Mesenchymal stem cell (in vitro differentiated cells and primary cell): ENCODE measurements at regions not wholly inside any gene's neighbourhood (a gene's known extent, or its start where the extent isn't known, plus 50 kb on each side); places are given as distances from the start of the nearest gene placed in this dataset.
A peak's percentile ranks its signal among the peaks of the same experiment; 100 is the strongest.

Experiments
- DNase-seq: peaks from one replicate; pipeline ENCODE4 v3.0.0-alpha.2; 2013
- H2AFZ ChIP-seq: one replicate; pipeline ENCODE4 v1.6.1; 2013; ENCODE audit warnings: low read depth, mild to moderate bottlenecking, control low read depth, inconsistent platforms, low read length, moderate library complexity
- H2AK5ac ChIP-seq: 2 replicates; pipeline ENCODE4 v1.6.1; 2013; ENCODE audit warnings: low read length, moderate library complexity, mild to moderate bottlenecking, inconsistent platforms; ENCODE audit not compliant: severe bottlenecking
- H2BK120ac ChIP-seq: one replicate; pipeline ENCODE4 v1.6.1; 2013; ENCODE audit warnings: low read depth, mild to moderate bottlenecking, inconsistent platforms, low read length, moderate library complexity
- H2BK12ac ChIP-seq, 2 experiments: one replicate each; pipeline ENCODE4 v1.6.1; 2013; ENCODE audit warnings: inconsistent platforms in 2 of 2, low read length in 2 of 2, mild to moderate bottlenecking in 2 of 2, moderate library complexity in 2 of 2, control low read depth in 1 of 2
- H2BK15ac ChIP-seq: one replicate; pipeline ENCODE4 v1.6.1; 2013; ENCODE audit warnings: mild to moderate bottlenecking, low read depth, inconsistent platforms; ENCODE audit not compliant: poor library complexity, severe bottlenecking
- H2BK5ac ChIP-seq: 2 replicates; pipeline ENCODE4 v1.6.1; 2013; ENCODE audit warnings: low read depth, mild to moderate bottlenecking, low read length, control low read depth, inconsistent platforms; ENCODE audit not compliant: poor library complexity, severe bottlenecking
- H3K14ac ChIP-seq, 2 experiments: one replicate each; pipeline ENCODE4 v1.6.1; 2013; ENCODE audit warnings: inconsistent platforms in 2 of 2, low read length in 2 of 2, control low read depth in 1 of 2, mild to moderate bottlenecking in 1 of 2, moderate library complexity in 1 of 2
- H3K18ac ChIP-seq, 2 experiments: one replicate each; pipeline ENCODE4 v1.6.1; 2013; ENCODE audit warnings: inconsistent platforms in 2 of 2, low read length in 2 of 2, control low read depth in 1 of 2, low read depth in 1 of 2, mild to moderate bottlenecking in 1 of 2
- H3K23ac ChIP-seq, 2 experiments: one replicate each; pipeline ENCODE4 v1.6.1; 2013; ENCODE audit warnings: inconsistent platforms in 2 of 2, low read length in 2 of 2, mild to moderate bottlenecking in 2 of 2, moderate library complexity in 2 of 2, control low read depth in 1 of 2
- H3K27ac ChIP-seq: 2 replicates; pipeline ENCODE4 v1.5.1; 2013; ENCODE audit warnings: mild to moderate bottlenecking, moderate library complexity, low read length, control low read depth, inconsistent platforms; ENCODE audit not compliant: poor library complexity, severe bottlenecking
- H3K27me3 ChIP-seq, 2 experiments: 2 replicates each; pipeline versions ENCODE4 v1.6.1 to v1.7.0; 2013; ENCODE audit warnings: low read length in 2 of 2, mild to moderate bottlenecking in 2 of 2, moderate library complexity in 2 of 2, control low read depth in 1 of 2, inconsistent platforms in 1 of 2; ENCODE audit not compliant: control insufficient read depth in 1 of 2, insufficient read depth in 1 of 2
- H3K36me3 ChIP-seq, 2 experiments: 2 replicates each; pipeline versions ENCODE4 v1.6.1 to v1.7.0; 2013; ENCODE audit warnings: low read length in 2 of 2, control low read depth in 1 of 2, inconsistent platforms in 1 of 2, low read depth in 1 of 2, mild to moderate bottlenecking in 1 of 2; ENCODE audit not compliant: insufficient read depth in 2 of 2, control insufficient read depth in 1 of 2
- H3K4ac ChIP-seq, 2 experiments: one replicate each; pipeline ENCODE4 v1.6.1; 2013; ENCODE audit warnings: inconsistent platforms in 2 of 2, low read length in 2 of 2, mild to moderate bottlenecking in 2 of 2, moderate library complexity in 2 of 2, control low read depth in 1 of 2, low read depth in 1 of 2
- H3K4me1 ChIP-seq: 2 replicates; pipeline ENCODE4 v1.6.1; 2013; ENCODE audit warnings: low read depth, low read length, control low read depth; ENCODE audit not compliant: control insufficient read depth, insufficient read depth
- H3K4me2 ChIP-seq: 2 replicates; pipeline ENCODE4 v1.6.1; 2013; ENCODE audit warnings: low read length, mild to moderate bottlenecking, inconsistent platforms; ENCODE audit not compliant: poor library complexity, severe bottlenecking
- H3K4me3 ChIP-seq, 2 experiments: 2 replicates each; pipeline versions ENCODE4 v1.5.1 to v1.7.0; 2013; ENCODE audit warnings: low read length in 2 of 2, mild to moderate bottlenecking in 2 of 2, control low read depth in 1 of 2, low read depth in 1 of 2; ENCODE audit not compliant: insufficient read depth in 1 of 2
- H3K79me1 ChIP-seq: replicated peaks from 2 replicates; pipeline ENCODE4 v1.6.1; 2013; ENCODE audit warnings: mild to moderate bottlenecking, control low read depth, low read length, inconsistent platforms; ENCODE audit not compliant: poor library complexity, severe bottlenecking
- H3K9ac ChIP-seq: 2 replicates; pipeline ENCODE4 v1.7.0; 2013; ENCODE audit warnings: mild to moderate bottlenecking, low read length, moderate library complexity
- H3K9me3 ChIP-seq: 2 replicates; pipeline ENCODE4 v1.7.0; 2013; ENCODE audit warnings: mild to moderate bottlenecking, low read length; ENCODE audit not compliant: control insufficient read depth
- H4K8ac ChIP-seq: one replicate; pipeline ENCODE4 v1.6.1; 2013; ENCODE audit warnings: inconsistent platforms, mild to moderate bottlenecking, low read length, moderate library complexity
- H4K91ac ChIP-seq: one replicate; pipeline ENCODE4 v1.6.1; 2013; ENCODE audit warnings: mild to moderate bottlenecking, low read length, inconsistent platforms
- WGBS: methylation state at CpG from one replicate; pipeline ENCODE4 v1.1.7; 2013; ENCODE audit warnings: mixed read lengths; 5-methylcytosine and 5-hydroxymethylcytosine counted together

DNA sequence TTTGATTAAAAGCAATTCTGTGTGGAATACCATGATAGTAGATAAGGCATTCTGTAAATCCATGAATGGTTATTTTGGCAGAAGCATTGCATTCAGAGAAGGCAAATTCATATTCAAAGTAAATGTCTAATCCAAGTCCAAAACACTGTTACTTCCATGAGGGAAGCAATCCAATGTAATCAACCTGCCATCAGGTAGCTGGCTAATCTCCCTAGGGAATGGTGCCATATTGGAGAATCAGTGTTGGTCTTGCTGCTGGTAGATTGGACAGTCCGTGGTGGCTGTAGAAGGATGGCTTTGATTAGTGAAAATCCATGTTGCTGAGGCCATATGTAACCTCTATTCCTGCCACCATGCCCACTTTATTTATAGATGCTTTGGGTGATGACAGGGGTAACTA, 72.1 kb upstream of the TNIK start:
- Histone ChIP-seq H3K4me3 (no peak overlapping the region), H4K8ac (no peak overlapping the region), H3K14ac (no peak overlapping the region), H3K18ac (no peak overlapping the region), H2AK5ac (no peak overlapping the region), H2BK12ac (no peak overlapping the region), H3K36me3 (no peaks in the 10 kb centered on the region), H4K91ac (no peak overlapping the region), H3K4me1 (no peaks in the 10 kb centered on the region), H3K79me1 (no peaks in the 10 kb centered on the region), H3K4ac (no peak overlapping the region), H2BK15ac (no peak overlapping the region), H3K4me2 (no peak overlapping the region), H2BK120ac (no peak overlapping the region), H3K9me3 (no peaks in the 10 kb centered on the region), H3K9ac (no peak overlapping the region), H2AFZ (no peak overlapping the region), H3K23ac (no peak overlapping the region), H2BK5ac (no peak overlapping the region), H3K27me3 (no peaks in the 10 kb centered on the region), H3K27ac (no peak overlapping the region)
- WGBS = 100% methylated on average over 1 of the region's 1 CpG
- DNase-seq = no peak

DNA sequence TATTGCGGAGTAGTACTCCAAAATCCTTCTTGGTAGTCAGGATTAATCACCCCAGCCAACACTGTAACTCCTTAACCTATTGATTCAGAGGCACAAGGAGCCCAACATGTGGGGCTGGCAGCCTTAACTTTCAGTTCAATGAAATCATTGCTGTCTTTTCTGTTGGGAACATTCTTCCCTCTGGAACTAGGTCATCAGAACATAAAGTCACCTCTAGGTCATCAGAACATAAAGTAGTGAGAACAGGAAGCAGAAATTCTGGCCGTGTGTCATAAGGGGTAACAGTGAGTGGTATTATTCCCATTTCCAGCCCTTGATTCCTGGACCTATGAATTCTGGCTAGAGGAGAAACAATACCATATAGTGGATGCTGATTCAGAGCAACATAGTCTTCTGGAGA, 71.5 kb upstream of the TNIK start:
- Histone ChIP-seq H3K4me3 (no peak overlapping the region), H3K27ac (no peak overlapping the region), H3K14ac (no peak overlapping the region), H3K23ac (no peak overlapping the region), H3K79me1 (no peaks in the 10 kb centered on the region), H4K8ac (no peak overlapping the region), H3K9me3 (no peaks in the 10 kb centered on the region), H3K4me2 (no peak overlapping the region), H3K4me1 (no peaks in the 10 kb centered on the region), H2AFZ (no peak overlapping the region), H3K9ac (no peak overlapping the region), H2BK12ac (no peak overlapping the region), H3K27me3 (no peaks in the 10 kb centered on the region), H2AK5ac (no peak overlapping the region), H4K91ac (no peak overlapping the region), H2BK15ac (no peak overlapping the region), H3K36me3 (no peaks in the 10 kb centered on the region), H2BK120ac (no peak overlapping the region), H2BK5ac (no peak overlapping the region), H3K4ac (no peak overlapping the region), H3K18ac (no peak overlapping the region)
- 82% methylated on average over 2 of the region's 2 CpGs for WGBS
- no peak for DNase-seq

DNA sequence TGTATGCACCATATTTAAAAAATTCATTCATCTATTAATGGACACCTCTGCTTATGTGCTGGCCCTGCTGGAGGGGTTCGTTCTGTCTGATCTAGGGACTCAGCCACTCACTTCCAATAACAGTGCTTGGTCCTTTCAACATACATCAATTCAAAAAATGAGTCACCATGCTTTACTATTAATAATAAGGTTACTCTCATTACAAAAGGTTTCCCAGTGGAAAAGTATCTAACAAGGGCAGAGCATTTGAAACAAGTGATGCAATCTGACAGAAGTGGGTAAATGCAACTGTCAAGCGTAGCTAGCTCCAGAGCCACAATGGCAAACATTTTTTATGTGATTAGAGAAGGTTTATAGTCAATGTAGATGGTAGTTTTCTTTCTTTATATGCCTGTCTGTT, 67.9 kb upstream of the TNIK start:
- Histone ChIP-seq H2BK5ac (no peak overlapping the region), H3K4me1 (peaks cover 4% of the 10 kb centered on the region), H3K18ac (no peak overlapping the region), H3K4me2 (no peak overlapping the region), H3K27me3 (no peaks in the 10 kb centered on the region), H3K14ac (no peak overlapping the region), H2BK12ac (no peak overlapping the region), H2BK120ac (no peak overlapping the region), H2BK15ac (no peak overlapping the region), H3K9ac (no peak overlapping the region), H2AFZ (no peak overlapping the region), H3K27ac (no peak overlapping the region), H3K79me1 (no peaks in the 10 kb centered on the region), H2AK5ac (no peak overlapping the region), H3K9me3 (no peaks in the 10 kb centered on the region), H3K4me3 (no peak overlapping the region), H3K23ac (no peak overlapping the region), H4K91ac (no peak overlapping the region), H3K36me3 (no peaks in the 10 kb centered on the region), H3K4ac (no peak overlapping the region), H4K8ac (no peak overlapping the region)
- 95% methylated on average over 2 of the region's 2 CpGs for WGBS
- DNase-seq = peak; percentile 40

DNA sequence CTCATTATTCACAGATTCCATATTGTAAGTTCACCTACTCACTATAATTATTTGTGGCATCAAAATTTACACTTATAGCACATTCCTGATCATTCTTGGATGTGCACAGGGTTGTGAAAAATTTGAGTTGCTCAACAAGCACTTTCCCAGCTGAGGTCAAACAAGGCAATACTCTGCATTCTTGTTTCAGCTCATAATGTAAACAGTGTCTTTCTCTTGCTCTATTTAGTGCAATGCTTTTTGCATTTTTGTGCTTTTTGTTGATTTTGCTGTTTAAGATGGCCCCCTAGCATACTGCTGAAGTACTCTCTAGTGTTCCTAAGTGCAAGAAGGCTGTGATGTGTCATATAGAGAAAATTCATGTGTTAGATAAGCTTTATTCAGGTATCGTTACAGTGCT, 66.7 kb upstream of the TNIK start:
- H3K14ac ChIP-seq = no peak overlapping the region
- no peak overlapping the region for H3K4me2 ChIP-seq
- H2AK5ac ChIP-seq = no peak overlapping the region
- no peak overlapping the region for H4K8ac ChIP-seq
- no peak overlapping the region for H3K18ac ChIP-seq
- no peak overlapping the region for H2BK5ac ChIP-seq
- H3K9ac ChIP-seq = no peak overlapping the region
- no peak overlapping the region for H3K4ac ChIP-seq
- peak overlapping the region; percentile 57 for H2BK15ac ChIP-seq
- H2BK12ac ChIP-seq = no peak overlapping the region
- DNase-seq = peak; percentile 86
- H3K9me3 ChIP-seq = no peaks in the 10 kb centered on the region
- H3K79me1 ChIP-seq = no peaks in the 10 kb centered on the region
- H3K27ac ChIP-seq = no peak overlapping the region
- no peak overlapping the region for H3K23ac ChIP-seq
- H3K4me3 ChIP-seq = no peak overlapping the region
- WGBS = no CpG with 5 or more reads among the region's 1 CpG
- H2AFZ ChIP-seq = no peak overlapping the region
- H3K4me1 ChIP-seq = peaks cover 4% of the 10 kb centered on the region
- H3K27me3 ChIP-seq = no peaks in the 10 kb centered on the region
- no peak overlapping the region for H2BK120ac ChIP-seq
- H3K36me3 ChIP-seq = no peaks in the 10 kb centered on the region
- H4K91ac ChIP-seq = no peak overlapping the region
